Suprapubic skin (tissue), 4 donors: ENCODE measurements at regions not wholly inside any gene's neighbourhood (a gene's known extent, or its start where the extent isn't known, plus 50 kb on each side); places are given as distances from the start of the nearest gene placed in this dataset.

Experiments used
- CTCF ChIP-seq, 2 donors: fragments of 200-600 bp in 1 of 2; fragments of 450-650 bp in 1 of 2; sonication (generic) in 1 of 2; IDR thresholded peaks; one replicate each; pipeline ENCODE4 v1.5.1; 2016 to 2019; ENCODE audit warnings: antibody characterized with exemption in 2 of 2, mild to moderate bottlenecking in 1 of 2, moderate library complexity in 1 of 2
- EP300 ChIP-seq: sonication (generic); formaldehyde crosslinking; IDR thresholded peaks from one replicate; pipeline ENCODE4 v1.6.1; 2017; ENCODE audit warnings: antibody characterized with exemption
- POLR2A ChIP-seq, 2 donors: fragments of 450-650 bp; IDR thresholded peaks; one replicate each; pipeline ENCODE4 v1.6.1; 2017; ENCODE audit warnings: antibody characterized with exemption in 2 of 2, mild to moderate bottlenecking in 2 of 2, moderate library complexity in 2 of 2
- POLR2AphosphoS5 ChIP-seq, 3 donors: sonication (generic); formaldehyde crosslinking; IDR thresholded peaks; one replicate each; pipeline ENCODE4 v1.6.1; 2017; ENCODE audit warnings: antibody characterized with exemption in 3 of 3

- TF ChIP-seq POLR2A (IDR thresholded peaks at IDR 0.05) (no peak), CTCF (IDR thresholded peaks at IDR 0.05) (no peak), POLR2AphosphoS5 (IDR thresholded peaks at IDR 0.05) (no peak), EP300 (no peak)
These were observed 123.0 kb upstream of the TLR3 start for GRCh38 chr4:185945906-185946305.
